Activated naive CD8-positive, alpha-beta T cell treated with anti-CD3 and anti-CD28 coated beads, Interleukin-2, amount 10 ng/mL, durations not matched to agents 7 days and 5 days (primary cell): ENCODE measurements at regions not wholly inside any gene's neighbourhood (a gene's known extent, or its start where the extent isn't known, plus 50 kb on each side); places are given as distances from the start of the nearest gene placed in this dataset.
"Not testable (repeated sequence)": the region's sequence is repeated elsewhere in the genome, so short reads cannot be mapped to it uniquely, and the experiment has no call there.

Source experiments
- ATAC-seq: fragments of 150-1000 bp; cut with Tn5 transposase; one replicate; pipeline ENCODE4 v1.10.0; 2021; ENCODE audit warnings: low read depth, moderate library complexity
- POLR2A ChIA-PET: fragments of 350-600 bp; sonication (Branson Sonifier 250); formaldehyde crosslinking; loops from one replicate; lab custom pipeline; 2021; ENCODE audit warnings: antibody characterized with exemption; lab: Charles Lee
- DNase-seq: peaks from one replicate; pipeline ENCODE4 v3.0.0; 2021
- H3K27ac Mint-ChIP-seq: one replicate; pipeline ENCODE4 v1.8.0; 2022; ENCODE audit warnings: mild to moderate bottlenecking, mixed read lengths
- H3K27me3 Mint-ChIP-seq: one replicate; pipeline ENCODE4 v1.8.0; 2022; ENCODE audit warnings: mild to moderate bottlenecking, moderate library complexity, mixed read lengths
- H3K36me3 Mint-ChIP-seq: one replicate; pipeline ENCODE4 v1.8.0; 2021; ENCODE audit warnings: mild to moderate bottlenecking, mixed read lengths
- H3K4me1 Mint-ChIP-seq: one replicate; pipeline ENCODE4 v1.8.0; 2021; ENCODE audit warnings: mixed read lengths
- H3K4me3 Mint-ChIP-seq: one replicate; pipeline ENCODE4 v1.8.0; 2022; ENCODE audit warnings: mild to moderate bottlenecking, moderate library complexity, mixed read lengths
- H3K9me3 Mint-ChIP-seq: one replicate; pipeline ENCODE4 v1.8.0; 2021; ENCODE audit warnings: mixed read lengths

- no peak overlapping the region for H3K27ac Mint-ChIP-seq
- no peaks in the 10 kb centered on the region for H3K36me3 Mint-ChIP-seq
- H3K4me1 Mint-ChIP-seq: no peaks in the 10 kb centered on the region
Observed at GRCh38 chr4:31461421-31461820, 741.3 kb downstream of the PCDH7 start.

GRCh38 chr4:31467781-31468180 lies 747.6 kb downstream of the PCDH7 start:
- Mint-ChIP-seq H3K4me1 (no peaks in the 10 kb centered on the region), H3K4me3 (no peak overlapping the region), H3K27me3 (no peaks in the 10 kb centered on the region), H3K27ac (no peak overlapping the region), H3K36me3 (no peaks in the 10 kb centered on the region), H3K9me3 (peaks cover 5% of the 10 kb centered on the region)
- no peak for DNase-seq
- ATAC-seq: no peak
- POLR2A ChIA-PET: no interaction called here

More at GRCh38 chr4:31461421-31461820, 741.3 kb downstream of the PCDH7 start:
- ATAC-seq (no peak), DNase-seq (no peak)
- no peak overlapping the region for H3K4me3 Mint-ChIP-seq
- no peaks in the 10 kb centered on the region for H3K27me3 Mint-ChIP-seq
- POLR2A ChIA-PET: no interaction called here
- peaks cover 5% of the 10 kb centered on the region for H3K9me3 Mint-ChIP-seq

GRCh38 chr4:31474221-31474620 lies 754.1 kb downstream of the PCDH7 start:
- DNase-seq (no peak), ATAC-seq (no peak)
- POLR2A ChIA-PET: no interaction called here
- Mint-ChIP-seq H3K9me3 (peaks cover 8% of the 10 kb centered on the region), H3K4me3 (no peak overlapping the region), H3K27ac (no peak overlapping the region), H3K36me3 (no peaks in the 10 kb centered on the region), H3K27me3 (no peaks in the 10 kb centered on the region), H3K4me1 (no peaks in the 10 kb centered on the region)

- no peaks in the 10 kb centered on the region for H3K27me3 Mint-ChIP-seq
- POLR2A ChIA-PET: no interaction called here
- DNase-seq (no peak), ATAC-seq (no peak)
- H3K27ac Mint-ChIP-seq: no peak overlapping the region
- no peaks in the 10 kb centered on the region for H3K4me1 Mint-ChIP-seq
- no peak overlapping the region for H3K4me3 Mint-ChIP-seq
- H3K36me3 Mint-ChIP-seq: no peaks in the 10 kb centered on the region
- H3K9me3 Mint-ChIP-seq: no peaks in the 10 kb centered on the region
Observed at GRCh38 chr4:31482691-31483090, 762.5 kb downstream of the PCDH7 start.

GRCh38 chr4:31499216-31499615 lies 779.0 kb downstream of the PCDH7 start:
- H3K4me1 Mint-ChIP-seq, H3K27ac Mint-ChIP-seq, H3K27me3 Mint-ChIP-seq, H3K4me3 Mint-ChIP-seq, POLR2A ChIA-PET, H3K36me3 Mint-ChIP-seq, ATAC-seq, DNase-seq: not testable (repeated sequence)
- H3K9me3 Mint-ChIP-seq: peaks cover 14% of the 10 kb centered on the region

GRCh38 chr4:31516520-31516919 lies 796.4 kb downstream of the PCDH7 start:
- no peak overlapping the region for H3K4me3 Mint-ChIP-seq
- no peak overlapping the region for H3K27ac Mint-ChIP-seq
- H3K36me3 Mint-ChIP-seq: no peaks in the 10 kb centered on the region
- H3K4me1 Mint-ChIP-seq: no peaks in the 10 kb centered on the region
- DNase-seq (no peak), ATAC-seq (no peak)
- H3K9me3 Mint-ChIP-seq: no peaks in the 10 kb centered on the region
- H3K27me3 Mint-ChIP-seq: no peaks in the 10 kb centered on the region
- POLR2A ChIA-PET: no interaction called here

- no peak overlapping the region for H3K4me3 Mint-ChIP-seq
- H3K27me3 Mint-ChIP-seq: no peaks in the 10 kb centered on the region
- H3K36me3 Mint-ChIP-seq: no peaks in the 10 kb centered on the region
Observed at GRCh38 chr4:31518796-31519250, 798.7 kb downstream of the PCDH7 start.

GRCh38 chr4:31530555-31530954 lies 810.4 kb downstream of the PCDH7 start:
- ATAC-seq (no peak), DNase-seq (no peak)
- no peaks in the 10 kb centered on the region for H3K4me1 Mint-ChIP-seq
- H3K27me3 Mint-ChIP-seq: no peaks in the 10 kb centered on the region
- no peak overlapping the region for H3K27ac Mint-ChIP-seq
- H3K4me3 Mint-ChIP-seq: no peak overlapping the region
- peaks cover 1% of the 10 kb centered on the region for H3K9me3 Mint-ChIP-seq
- H3K36me3 Mint-ChIP-seq: no peaks in the 10 kb centered on the region
- POLR2A ChIA-PET: no interaction called here

More at GRCh38 chr4:31518796-31519250, 798.7 kb downstream of the PCDH7 start:
- Mint-ChIP-seq H3K27ac (no peak overlapping the region), H3K4me1 (no peaks in the 10 kb centered on the region), H3K9me3 (no peaks in the 10 kb centered on the region)
- ATAC-seq (no peak), DNase-seq (no peak)
- POLR2A ChIA-PET: no interaction called here

- H3K4me1 Mint-ChIP-seq: no peaks in the 10 kb centered on the region
- H3K9me3 Mint-ChIP-seq: peaks cover 1% of the 10 kb centered on the region
- no peak for DNase-seq
- POLR2A ChIA-PET: no interaction called here
- no peak overlapping the region for H3K4me3 Mint-ChIP-seq
- no peaks in the 10 kb centered on the region for H3K27me3 Mint-ChIP-seq
- H3K27ac Mint-ChIP-seq: no peak overlapping the region
- no peak for ATAC-seq
- H3K36me3 Mint-ChIP-seq: no peaks in the 10 kb centered on the region
Observed at GRCh38 chr4:31538877-31539276, 818.7 kb downstream of the PCDH7 start.

GRCh38 chr4:31539284-31540069 lies 819.3 kb downstream of the PCDH7 start:
- DNase-seq (no peak), ATAC-seq (no peak)
- Mint-ChIP-seq H3K9me3 (peaks cover 1% of the 10 kb centered on the region), H3K4me3 (no peak overlapping the region), H3K27ac (no peak overlapping the region), H3K4me1 (no peaks in the 10 kb centered on the region), H3K36me3 (no peaks in the 10 kb centered on the region), H3K27me3 (no peaks in the 10 kb centered on the region)
- POLR2A ChIA-PET: no interaction called here

- Mint-ChIP-seq H3K4me3 (no peak overlapping the region), H3K27me3 (no peaks in the 10 kb centered on the region), H3K9me3 (no peaks in the 10 kb centered on the region), H3K27ac (no peak overlapping the region), H3K4me1 (no peaks in the 10 kb centered on the region), H3K36me3 (no peaks in the 10 kb centered on the region)
- POLR2A ChIA-PET: no interaction called here
- DNase-seq (no peak), ATAC-seq (no peak)
Observed at GRCh38 chr4:31545330-31545729, 825.2 kb downstream of the PCDH7 start.

GRCh38 chr4:31545755-31546154 lies 825.6 kb downstream of the PCDH7 start:
- H3K4me3 Mint-ChIP-seq: no peak overlapping the region
- H3K4me1 Mint-ChIP-seq: no peaks in the 10 kb centered on the region
- H3K27ac Mint-ChIP-seq: no peak overlapping the region
- H3K9me3 Mint-ChIP-seq: no peaks in the 10 kb centered on the region
- no peaks in the 10 kb centered on the region for H3K36me3 Mint-ChIP-seq
- no peak for DNase-seq
- POLR2A ChIA-PET: no interaction called here
- H3K27me3 Mint-ChIP-seq: no peaks in the 10 kb centered on the region
- no peak for ATAC-seq

GRCh38 chr4:31548021-31548420 lies 827.9 kb downstream of the PCDH7 start:
- Mint-ChIP-seq H3K4me3 (no peak overlapping the region), H3K27ac (no peak overlapping the region), H3K27me3 (no peaks in the 10 kb centered on the region), H3K4me1 (no peaks in the 10 kb centered on the region), H3K36me3 (no peaks in the 10 kb centered on the region), H3K9me3 (peaks cover 2% of the 10 kb centered on the region)
- POLR2A ChIA-PET: no interaction called here
- no peak for DNase-seq
- ATAC-seq: no peak

GRCh38 chr4:31548823-31549222 lies 828.7 kb downstream of the PCDH7 start:
- Mint-ChIP-seq H3K4me1 (no peaks in the 10 kb centered on the region), H3K27me3 (no peaks in the 10 kb centered on the region), H3K9me3 (peaks cover 2% of the 10 kb centered on the region), H3K4me3 (no peak overlapping the region), H3K27ac (no peak overlapping the region), H3K36me3 (no peaks in the 10 kb centered on the region)
- DNase-seq: no peak
- POLR2A ChIA-PET: no interaction called here
- ATAC-seq: no peak
